Mucosa of gallbladder (tissue), 1 donor: ENCODE measurements at regions not wholly inside any gene's neighbourhood (a gene's known extent, or its start where the extent isn't known, plus 50 kb on each side); places are given as distances from the start of the nearest gene placed in this dataset.

Source experiments
- DNase-seq: peaks from one replicate; pipeline ENCODE4 v3.0.0-alpha.2; 2020; ENCODE audit warnings: low spot score
- donor health status: DM: no; HTN: no; CAD: no.

DNA sequence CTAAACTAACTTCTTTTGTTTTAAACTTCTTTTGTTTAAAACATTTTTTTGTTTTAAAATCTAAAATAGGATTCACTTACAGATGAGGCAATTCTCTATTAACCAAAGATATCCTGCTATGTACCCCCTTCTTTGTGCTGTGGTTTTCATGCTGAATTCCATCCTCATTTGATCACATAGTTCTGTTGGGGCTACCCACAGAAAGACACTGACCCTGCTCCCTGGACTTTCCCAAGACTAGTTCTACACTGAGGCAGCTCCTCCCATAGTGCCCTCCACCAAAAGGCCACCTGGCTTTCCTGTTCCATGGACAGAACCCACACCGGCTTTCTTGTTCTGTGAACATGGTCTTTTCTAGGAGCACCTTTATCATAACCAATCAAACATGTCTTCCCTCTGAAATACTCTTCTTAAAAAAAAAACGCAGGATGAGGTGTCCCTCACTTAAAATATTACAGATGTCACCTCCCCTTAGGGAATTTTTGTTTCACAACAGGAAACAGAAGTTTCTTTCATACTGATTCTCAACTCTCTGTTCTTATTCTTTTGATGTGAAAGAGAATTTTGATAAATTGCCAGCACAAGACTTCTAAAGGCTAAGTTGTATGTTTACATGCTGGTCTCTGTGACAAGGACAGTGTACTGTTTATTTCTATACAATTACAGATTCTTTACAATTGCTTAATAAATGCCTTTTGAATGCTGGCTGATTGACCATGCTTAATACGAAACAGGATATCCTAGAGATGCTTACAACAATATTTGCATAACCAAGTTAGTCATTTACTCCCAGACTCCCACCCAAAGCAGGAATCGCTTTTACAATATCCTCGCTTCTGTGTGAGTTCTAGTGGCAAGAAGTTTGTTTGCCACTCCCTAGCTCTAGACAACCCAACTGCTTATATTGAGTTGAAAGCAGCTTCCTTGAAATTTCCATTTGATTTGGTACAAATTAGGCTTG, 300.4 kb downstream of the DTWD2 start:
- no peak for DNase-seq

DNA sequence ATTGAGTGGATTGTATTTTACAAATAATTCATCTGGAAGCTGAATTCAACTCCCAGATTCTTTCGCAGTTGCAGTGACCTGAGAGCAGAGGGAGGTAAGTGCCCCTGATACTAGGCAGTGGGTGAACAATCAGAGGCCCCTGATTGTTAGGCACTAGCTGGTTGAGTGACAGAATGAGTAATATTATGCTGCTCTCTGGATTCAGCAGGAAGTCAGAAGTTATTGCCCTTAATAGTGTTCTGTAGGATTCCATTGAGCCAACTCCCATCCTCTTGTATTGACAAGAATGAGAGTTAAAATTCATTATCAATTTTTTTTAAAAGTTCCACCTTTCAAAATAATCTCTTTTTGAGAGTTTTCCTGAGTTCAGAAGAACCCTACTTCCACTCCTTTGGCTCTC, 301.2 kb downstream of the DTWD2 start:
- DNase-seq, result no peak

DNA sequence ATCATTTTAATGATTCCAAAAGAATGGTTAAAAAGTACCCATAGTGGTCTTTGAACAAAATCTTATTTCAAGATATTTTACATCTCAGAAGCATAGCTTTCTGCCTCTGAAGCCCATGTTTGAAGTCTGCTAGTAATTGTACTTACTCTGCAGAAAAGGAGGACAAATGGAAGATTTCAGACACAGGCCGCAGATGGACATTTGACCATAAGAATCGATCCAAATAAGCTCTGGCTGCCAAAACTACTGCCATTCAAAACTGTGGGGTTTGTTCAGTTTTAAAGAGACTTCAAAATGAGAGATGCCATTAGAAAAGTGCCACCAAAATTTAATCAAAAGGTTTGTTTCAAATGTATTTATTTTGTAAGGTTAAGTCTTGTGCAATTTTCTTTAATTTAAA, 306.7 kb downstream of the DTWD2 start:
- no peak for DNase-seq

DNA sequence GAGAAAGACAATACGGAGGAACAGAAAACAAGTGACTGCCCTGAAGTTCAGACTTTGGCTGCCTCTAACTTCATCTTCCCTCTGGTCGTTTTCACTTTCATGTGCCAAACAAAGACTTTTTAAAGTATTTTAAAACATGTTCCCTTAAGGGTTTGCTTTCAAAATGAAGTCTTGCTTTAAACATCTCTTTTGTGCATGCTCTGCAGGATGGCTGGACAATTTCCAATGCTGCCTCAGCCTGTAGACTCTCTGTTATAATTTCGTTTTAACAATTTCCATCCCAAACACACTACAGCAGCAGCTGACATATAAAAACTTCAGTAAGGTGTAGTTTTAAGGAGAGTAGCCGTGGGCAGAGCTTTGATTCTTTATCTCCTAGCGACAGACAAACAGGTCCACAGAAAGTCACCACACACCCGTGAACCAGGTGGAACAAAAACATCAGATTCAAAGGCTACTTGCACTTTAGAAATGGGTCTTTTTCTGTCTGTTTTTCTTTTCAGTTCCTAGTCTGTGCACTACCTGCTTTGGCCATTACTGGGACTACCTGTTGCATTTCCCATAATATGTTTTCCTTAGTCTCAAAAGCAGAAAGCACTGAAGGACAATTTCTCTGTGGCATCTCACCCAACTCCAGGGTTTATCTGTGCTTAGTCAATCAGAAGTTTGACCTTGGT, 308.9 kb downstream of the DTWD2 start:
- no peak for DNase-seq

DNA sequence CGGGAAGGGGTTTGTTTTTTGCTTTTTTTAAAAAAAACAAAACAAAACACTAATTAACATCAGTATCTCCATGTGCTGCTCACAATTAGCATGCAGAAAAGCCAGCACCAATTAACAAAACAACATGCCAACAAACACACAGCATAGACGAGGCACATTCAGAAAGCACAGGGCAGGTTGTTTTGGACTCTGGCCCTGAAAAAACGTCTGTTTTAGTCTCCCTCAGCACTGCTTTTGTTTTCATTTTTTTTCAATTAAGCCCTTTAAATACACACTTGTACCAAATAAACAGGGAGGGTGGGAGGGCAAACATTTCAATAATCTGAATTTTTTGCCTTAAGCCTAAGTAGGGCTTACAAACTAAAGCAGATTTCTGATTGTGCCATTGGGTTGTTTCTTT, 309.6 kb downstream of the DTWD2 start:
- DNase-seq, result no peak

DNA sequence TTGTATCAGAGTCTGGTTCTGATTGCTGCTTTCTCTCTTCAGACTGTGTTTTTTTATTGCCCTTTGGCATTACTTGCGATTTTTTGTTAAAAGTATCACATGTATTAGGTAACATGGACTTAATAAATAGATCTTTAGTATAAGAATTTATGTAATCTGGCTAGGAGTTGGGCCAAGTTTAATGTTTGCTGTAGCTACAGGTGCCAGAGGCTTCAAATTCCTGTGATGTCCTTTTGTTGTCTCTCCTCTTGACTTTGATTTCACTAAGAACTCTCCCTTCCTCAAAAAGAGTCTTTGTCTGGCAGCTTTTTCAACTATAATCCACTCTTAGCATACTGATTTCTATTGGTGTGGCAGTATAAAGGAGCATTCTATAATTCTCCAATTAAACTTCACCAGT, 313.1 kb downstream of the DTWD2 start:
- no peak for DNase-seq

DNA sequence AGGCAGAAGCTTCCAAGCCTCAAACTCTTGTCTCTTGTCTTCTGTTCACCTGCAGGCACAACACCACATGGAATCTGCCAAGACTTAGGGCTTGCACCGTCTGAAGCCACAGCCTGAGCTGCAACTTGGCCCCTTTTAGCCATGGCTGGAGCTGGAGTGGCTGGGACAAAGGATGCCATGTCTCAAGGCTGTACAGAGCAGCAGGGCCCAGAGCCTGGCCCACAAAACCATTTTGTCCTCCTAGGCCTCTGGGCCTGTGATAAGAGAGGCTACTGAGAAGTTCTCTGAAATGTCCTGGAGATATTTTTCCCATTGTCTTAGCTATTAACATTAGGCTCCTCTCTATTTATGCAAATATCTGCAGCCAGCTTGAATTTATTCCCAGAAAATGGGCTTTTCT, 330.8 kb downstream of the DTWD2 start:
- DNase-seq, result no peak

DNA sequence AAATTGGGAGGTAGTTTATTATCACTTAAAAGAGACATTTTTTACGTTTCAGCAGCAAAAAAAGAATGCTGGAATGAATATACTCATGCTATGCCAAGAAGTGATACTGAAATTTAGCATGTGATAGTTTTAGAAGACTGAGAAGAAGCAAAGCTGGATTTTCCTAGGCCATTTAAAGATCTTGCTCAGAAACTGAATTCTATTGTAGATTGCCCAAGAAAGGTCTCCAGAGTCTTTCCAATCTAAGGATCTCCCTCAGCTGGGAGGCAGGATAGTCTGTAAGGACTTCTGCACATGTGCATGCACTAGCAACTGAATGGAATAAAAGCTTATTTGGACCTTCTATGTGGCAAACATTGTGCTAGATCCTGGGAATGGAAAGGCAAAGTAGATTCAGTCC, 334.5 kb downstream of the DTWD2 start:
- DNase-seq, result no peak

DNA sequence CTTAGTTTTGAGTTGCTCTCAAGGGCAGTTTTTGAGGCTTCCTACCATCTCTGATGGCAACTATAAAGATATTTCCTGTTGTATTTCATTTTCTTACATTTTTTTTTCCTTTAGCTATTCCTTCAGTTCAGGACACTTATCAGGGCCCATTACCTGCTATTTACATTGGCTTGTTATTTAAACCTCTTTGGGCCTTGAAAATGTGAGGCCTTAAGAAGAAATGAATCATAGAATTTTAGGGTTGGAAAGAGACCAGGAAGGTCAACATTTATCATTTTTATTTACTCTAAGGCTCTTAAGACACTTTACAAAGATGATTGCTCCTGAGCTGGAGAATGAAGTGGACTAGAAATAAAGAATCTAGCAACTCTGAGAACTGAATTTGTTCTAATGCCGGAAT, 335.2 kb downstream of the DTWD2 start:
- no peak for DNase-seq

DNA sequence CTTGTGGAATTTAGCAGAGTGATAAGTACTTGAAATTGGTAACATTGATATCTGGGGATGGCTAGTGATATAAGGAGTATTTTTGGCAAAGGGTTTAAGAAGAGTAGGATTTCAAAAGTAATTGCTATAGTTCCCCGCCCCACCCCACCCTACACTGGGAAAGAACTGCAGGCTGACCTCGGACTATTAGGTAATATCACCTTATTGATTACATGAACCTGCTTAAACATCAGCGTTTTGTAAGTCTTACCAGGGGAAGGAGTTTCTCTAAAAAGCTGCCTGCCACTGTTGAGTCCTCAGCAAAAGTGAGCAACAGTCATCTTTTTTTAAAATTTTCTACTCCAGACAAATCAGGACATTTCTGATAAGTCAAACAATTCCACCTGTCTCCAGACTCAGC, 337.3 kb downstream of the DTWD2 start:
- no peak for DNase-seq

DNA sequence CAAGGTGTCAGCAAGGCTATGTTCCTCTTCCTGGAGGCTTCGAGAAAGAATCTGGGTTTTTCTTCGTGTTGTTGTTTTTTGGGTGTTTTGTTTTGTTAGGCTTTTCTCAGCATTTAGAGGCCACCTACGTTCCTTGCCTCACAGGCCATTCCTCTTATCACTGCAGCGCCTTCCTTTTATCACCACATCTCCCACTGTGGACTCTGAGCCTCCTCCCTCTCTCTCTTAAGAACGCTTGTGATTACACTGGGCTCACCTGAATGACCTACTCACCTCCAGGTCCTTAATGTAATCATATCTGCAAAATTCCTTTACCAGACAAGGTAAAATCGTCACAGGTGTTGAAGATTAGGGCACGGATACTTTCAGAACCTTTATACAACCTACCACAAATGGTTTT, 340.8 kb downstream of the DTWD2 start:
- DNase-seq, result no peak

DNA sequence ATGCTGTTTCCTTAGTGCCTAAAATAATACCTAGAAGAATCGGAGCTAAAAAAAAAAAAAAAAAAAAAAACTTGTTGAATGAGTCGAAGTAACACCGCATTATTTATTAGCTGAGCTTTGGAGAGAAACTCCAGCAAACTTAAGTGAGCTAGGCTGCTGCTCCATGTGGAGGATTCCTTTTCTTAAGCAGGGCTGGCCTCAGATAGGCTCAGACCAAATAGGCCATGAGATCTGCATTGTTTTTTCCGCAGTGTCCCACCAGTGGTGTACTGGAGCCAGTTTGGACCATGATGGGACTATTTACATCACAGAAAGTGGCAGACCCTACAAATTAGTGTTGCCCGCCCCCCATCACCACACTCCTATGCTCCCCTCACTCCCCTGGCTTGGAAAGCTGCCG, 341.4 kb downstream of the DTWD2 start:
- DNase-seq, result no peak

DNA sequence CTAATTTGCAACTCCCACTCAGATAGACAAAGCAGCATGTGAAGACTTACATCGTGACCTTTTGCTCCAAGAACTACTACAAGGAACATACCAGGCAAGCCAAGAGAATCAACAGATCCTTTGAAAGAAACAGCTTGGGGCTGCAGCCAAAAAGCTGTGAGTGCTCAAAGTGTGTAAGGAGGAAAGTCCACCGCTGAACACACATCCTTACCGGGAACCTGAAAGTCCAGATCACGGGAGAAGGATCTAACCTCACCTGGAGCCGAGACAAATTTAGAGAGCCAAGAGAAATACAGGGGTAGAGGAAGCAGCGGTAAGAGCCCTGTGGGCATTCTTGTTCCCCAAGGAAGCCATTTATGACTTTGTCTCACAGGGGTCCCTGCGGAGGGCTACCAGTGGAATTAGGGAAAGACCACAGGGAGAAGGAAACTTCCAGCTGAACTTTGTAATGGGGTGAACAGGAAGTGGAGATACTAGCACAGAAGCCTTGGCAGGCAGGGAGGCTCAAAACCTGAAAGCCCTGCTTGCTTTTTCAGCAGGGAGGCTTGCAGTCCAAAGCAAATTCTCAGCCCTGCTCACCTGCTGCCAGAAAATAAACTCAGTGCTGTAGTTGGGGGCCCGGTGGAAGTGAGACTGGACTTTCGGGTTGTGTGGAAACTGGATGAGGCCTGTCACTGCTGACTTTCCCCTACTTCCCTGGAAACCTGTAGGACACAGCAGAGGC, 350.2 kb downstream of the DTWD2 start:
- DNase-seq, result peak; percentile 83

DNA sequence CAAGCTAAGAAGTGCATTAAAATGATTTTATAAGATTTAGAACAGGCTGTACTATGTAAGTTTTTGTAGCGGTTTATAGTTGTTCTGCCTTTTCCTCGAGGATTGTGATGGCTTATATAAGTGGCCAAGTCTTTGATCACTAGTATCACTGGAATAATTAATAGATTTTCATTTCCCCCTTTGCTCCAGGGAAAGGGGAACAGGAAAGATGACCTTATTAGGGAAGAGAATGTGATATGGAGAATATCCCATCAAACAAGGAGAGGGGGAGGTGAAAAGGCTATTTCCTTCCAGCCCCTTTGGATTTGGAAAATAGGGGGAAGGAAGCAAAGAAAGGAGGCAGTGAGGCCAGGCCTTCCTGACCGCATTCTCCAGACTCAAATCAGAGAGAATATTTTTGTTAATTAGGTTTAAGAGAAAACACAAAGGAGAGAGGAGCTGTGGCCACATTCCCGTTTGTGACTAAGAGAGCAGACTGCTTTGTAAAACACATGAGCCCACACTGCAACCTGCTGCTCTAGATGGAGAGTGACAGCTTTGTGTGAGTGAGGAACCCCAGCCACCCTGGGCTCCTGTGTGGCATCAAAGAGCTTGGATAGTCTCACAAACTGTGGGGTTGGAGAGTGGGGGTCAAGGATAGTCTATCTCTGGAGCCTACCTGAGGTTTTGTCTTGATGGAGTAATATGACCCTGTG, 359.5 kb downstream of the DTWD2 start:
- no peak for DNase-seq

DNA sequence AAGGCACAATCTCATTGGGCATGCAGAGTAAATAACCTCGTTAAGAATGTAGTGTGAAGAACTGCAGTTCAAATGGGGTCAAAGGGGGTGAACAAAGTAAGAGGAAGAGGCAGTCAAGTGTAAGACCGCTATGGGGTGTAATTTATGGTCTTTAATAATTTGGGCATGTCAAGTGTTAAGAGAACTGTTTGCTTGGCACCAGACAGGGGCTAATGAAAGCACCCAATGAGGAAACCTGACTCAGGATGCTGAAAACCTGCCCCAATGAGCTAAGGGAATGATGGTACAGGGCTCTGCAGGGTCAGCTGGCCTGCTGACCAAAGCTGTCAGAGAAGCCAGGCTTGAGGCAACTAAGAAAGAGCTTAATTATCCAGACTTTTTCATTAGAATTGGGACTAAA, 368.1 kb downstream of the DTWD2 start:
- DNase-seq, result no peak

DNA sequence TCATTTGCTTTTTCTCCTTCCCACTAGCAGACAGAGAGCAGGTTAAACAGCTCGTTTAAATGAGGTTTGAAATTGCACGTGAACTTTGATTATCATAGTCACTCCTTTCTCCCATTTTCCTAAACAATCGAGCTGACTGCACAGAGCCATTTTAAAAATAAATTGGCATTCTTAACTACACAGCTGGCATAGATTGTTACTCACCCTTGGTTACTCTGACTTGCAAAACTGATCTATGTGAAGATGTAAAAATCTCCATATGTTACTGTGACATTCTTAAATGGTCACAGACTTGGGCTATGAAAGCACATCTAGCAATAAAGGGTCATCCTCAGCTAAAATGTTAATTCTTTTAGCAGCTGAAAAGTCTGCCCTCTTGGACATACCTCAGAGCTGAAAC, 368.5 kb downstream of the DTWD2 start:
- DNase-seq, result no peak

DNA sequence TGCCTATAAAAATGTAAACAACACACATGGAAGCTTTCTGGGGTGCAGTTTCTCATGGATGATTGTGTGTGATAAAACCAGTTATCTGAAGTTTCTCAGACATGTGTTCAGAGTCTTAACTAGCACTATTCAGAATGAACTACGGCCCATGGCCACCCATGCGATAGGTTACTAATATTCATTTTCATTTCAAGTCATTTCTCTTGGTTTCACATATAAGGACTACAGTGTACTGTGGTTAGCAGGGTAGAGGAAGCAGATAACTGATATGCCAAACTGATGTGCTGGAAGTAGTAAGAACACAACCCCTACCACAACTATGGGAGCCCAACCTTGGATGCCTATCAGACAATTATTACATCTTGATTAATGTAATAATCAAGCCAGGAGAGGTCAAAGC, 372.1 kb downstream of the DTWD2 start:
- no peak for DNase-seq

DNA sequence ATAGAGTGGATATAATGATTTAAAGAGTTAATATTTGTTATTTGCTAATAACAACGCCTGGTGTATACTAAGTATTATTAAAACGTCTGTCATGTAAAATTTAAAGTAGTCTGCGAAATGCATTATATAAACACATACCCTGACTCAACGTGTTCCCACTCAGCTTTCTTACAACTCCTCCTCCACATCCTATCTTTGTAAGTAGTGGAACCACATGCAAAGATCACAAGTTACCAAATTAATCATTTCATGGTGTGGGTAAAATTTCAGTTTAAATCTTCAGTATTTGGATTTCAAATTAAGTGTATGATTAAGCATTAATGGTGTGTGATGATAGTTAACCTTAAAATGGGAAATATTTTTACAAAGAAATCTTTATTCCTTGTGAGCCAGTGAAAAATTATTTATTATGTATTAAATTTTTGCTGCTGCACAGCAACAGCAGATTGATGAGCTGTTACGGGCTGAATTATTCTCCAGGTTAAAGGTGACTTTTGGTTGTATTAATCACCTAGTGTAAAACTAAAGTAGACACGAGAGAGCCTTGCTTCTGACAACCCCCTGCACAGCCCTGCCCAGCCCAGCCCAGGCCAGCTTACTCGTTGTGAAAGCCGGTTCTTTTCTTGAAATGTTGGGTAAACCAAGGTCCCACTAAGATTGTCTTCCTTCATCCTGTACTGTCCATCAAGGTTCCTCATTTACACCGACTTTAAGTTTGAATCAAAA, 373.5 kb downstream of the DTWD2 start:
- DNase-seq, result no peak

DNA sequence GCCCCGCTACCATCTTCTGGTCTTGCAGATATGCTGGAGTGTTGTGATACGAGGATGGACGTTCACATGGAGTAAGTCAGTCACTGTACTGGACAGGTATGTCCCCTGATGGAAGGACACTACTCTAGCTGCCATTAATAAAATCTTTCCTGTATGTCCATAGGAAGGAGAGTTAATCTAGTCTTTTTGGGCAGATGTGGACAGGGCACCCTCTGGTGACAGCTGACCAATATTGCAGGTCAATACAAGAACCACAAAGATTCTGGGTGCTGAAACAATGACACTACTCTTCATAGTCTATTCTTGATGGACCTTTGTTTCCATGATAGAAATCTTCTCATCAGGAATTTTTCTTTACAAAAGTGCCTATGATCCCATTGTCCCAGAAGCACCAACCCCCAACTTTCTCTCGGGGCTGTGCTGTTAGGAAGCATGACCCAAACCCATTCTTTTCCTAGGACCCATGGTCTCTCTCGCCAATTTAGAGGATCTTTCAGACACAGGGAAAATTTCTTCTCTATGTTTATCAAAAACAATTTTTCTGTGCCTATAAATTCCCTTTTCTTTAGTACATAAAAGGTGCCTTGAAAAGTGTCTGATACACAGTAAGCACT, 376.9 kb downstream of the DTWD2 start:
- no peak for DNase-seq

DNA sequence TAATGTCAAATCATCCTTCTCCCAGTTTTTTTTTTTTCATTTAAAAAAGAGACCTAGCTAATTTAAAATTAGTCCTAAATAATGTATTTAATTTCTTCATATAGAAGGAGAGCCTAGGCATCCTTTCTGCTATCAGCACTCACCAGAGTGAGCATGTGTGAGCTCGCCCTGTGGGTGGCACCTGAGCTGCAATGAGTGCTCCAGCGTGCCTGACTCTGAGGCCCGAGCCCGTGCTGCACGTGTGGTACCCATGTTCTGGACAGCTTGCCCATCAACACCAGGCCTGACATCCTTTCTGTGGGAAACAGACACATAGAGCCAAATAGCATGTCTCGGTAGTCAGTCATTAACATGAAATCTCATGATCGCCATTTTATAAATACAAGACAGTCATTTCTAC, 381.4 kb downstream of the DTWD2 start:
- DNase-seq, result no peak

DNA sequence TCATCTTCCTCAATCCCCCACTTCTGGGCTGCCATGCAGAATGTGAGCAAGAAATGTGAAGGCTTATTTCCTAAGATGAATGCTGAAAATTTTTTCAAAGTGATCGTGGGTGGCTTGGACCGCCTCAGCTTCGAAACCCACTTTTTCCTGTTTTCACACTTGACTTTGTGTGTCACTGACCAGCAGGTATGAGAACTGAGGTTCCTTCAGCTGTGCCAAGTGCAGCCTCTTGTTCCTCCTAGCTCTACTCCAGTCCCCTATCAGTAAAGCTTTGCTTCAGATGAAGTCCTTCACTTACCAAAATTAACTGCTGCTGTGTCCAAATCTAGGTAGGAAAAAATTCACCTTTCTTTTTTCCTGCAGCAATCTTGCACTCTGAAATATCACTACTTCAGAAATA, 382.6 kb downstream of the DTWD2 start:
- no peak for DNase-seq
